GM19238 (cell line): ENCODE measurements at regions not wholly inside any gene's neighbourhood (a gene's known extent, or its start where the extent isn't known, plus 50 kb on each side); places are given as distances from the start of the nearest gene placed in this dataset.

Experiments
- DNase-seq: peaks from one replicate; pipeline ENCODE4 v3.0.0; 2011; ENCODE audit warnings: low spot score; ENCODE audit not compliant: insufficient read length

DNA sequence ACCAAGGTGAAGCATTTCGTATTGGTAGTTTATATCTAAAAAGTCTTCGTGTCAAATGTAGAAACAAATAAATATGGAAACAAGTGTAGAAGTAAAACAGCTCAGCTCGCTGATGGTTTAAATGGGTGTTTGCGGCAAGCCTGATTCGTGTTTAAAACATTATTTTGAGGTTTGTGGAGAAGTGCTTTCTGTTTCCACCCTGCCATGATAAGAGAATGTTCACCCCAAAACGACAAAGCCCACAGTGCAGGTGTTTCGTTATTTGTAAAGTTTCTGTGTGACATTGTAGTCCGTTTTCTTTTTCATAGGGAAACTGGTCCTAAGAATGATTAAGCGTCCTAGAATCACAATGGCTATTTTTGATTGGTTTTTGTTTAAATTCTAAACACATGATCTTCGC is 316.2 kb upstream of the SHH start:
- DNase-seq, result no peak

DNA sequence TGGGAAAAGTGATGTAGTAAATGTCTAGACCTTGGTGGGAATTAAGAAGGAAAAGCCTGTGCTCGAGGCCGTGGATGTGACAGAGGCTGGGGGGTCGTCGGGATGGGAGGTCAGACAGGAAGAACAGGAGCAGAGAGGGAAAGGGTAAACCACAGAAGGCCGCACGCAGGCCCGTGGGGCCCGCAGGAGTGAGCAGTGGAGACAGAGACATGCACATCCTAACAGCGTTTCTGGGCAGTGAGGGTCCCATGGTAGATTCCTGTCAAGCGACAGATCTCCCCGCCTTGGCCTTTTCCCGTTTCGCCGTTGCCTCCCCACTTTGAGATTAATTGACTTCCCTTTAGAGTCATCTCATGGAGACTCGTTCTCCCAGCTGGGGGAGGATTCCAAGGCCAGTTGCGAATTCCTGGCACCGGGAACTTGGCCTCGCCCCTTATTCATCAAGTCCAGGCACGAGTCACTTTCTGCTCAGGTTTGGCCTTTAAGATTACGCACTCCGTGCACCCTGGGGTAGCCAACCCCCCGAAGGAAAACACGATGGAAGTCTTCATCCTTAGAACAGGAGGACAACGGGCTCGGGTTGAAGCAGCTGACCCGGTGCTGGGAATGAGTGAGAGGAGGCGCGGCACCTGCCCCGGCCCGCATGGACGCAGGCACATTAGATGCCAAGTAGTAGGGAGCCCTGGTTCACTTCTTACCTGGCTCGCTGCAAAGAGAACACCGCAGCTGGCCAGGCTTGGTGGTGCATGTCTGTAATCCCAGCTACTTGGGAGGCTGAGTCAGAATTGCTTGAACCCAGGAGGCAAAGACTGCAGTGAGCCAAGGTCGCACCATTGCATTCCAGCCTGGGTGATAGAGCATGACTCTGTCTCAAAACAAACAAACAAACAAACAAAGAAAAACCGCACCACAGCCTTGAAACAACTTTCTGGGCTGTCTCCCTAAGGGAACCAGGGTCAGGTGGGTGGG is 315.2 kb upstream of the SHH start:
- DNase-seq, result no peak

DNA sequence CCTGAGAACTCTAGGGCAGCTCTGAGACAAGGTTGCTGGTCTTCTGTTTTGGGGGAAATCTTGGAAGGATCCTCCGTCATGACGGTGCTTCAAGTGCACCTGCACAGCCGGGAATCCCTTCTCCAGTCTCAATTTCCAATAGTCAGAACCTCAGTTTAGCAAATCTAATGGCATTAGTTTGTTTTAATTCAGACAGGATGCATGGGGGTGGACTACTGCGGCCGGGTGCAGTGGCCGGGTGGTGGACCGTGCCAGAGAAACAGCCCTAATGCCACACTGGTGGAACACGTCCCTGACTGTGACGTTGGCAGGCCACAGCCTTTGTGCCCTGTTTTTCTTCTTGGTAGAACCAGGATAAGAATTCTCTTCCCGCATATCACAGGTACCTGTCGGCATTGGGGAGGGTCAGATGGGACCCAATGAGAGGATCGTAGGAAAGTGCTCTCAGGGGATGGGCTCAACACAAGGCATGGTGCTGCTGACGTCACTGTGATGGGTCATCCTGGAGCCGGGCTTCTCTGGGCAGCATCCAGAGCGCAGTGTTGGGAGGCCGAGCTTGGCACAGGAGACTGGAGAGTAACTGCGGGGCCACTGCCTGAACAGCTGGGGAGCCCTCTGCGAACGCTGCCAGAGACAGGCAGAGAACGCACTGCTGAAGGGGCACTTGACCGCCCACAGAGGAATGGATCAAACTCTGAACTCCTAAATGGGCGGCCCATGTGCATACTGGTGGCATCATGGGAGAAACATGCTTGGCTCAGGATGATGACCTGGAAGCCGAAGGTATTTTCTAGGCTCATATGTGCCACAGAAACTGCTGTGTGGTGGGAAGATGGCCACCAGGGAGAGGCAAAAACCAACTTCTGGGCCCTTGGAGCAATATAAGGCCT is 313.8 kb upstream of the SHH start:
- no peak for DNase-seq

DNA sequence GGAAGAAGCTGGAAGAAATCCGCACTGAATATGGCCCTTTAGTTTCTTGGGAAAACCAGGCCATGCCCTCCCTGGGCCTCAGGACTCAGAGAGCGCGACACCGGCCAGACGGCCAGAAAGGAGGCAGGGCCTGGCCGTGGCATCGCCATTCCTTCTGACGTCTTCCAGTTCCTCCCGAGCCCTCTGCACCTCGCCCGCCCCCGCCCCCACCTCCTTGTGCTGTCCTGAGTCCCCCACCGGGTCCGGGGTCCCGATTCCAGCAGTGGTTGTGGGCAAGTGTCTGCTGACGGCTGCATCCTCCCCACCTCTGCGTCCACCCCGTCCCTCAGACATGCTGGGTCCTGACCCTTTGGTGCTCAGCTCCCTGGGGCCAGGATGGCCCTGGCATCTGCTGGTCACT is 312.1 kb upstream of the SHH start:
- DNase-seq, result no peak

DNA sequence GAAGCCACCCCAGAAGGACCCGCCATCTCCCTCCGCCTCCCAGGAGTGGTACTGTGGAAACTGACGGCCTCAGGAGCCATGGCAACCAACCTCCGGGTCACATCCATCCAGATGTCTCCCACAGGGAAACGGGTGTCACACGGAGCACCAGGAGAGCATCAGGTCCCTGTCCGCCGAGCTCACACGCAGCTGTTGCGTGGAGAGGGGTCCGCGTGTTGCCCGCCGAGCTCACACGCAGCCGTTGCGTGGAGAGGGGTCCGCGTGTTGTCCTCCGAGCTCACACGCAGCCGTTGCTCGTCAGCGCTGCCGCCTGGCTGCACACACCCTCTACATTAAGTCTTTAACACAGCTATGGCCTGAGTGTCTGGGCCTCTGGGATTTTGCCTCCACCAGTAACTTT is 311.1 kb upstream of the SHH start:
- no peak for DNase-seq

DNA sequence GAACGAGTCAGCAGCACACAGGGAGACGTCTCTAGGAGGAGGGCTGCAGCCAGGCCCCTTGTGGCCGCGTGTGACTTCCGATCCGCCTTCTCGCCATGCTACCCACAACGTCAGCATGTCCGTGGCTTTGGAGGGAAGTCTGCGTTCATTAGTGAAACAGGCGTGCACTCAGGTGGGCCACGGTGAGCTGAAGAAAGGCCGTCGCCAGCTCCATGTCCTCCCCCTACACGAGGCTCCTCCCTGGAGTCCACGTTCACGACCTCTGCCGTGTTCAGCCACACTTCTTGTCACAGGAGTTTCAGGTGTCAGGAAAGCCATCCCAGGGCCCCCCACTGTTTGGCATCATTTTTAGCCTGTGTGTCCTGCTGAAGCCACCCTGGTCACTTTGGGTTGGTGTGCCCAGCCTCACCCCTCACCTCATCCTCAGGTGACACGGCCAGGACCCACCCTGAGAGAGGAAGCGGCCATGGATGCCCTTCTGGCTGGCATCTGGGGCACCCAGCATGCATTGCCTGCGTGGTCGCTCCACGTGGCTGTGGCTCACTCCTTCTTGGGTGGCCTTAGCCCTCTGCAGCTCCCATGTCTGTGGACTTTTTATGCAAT is 310.6 kb upstream of the SHH start:
- DNase-seq, result no peak

DNA sequence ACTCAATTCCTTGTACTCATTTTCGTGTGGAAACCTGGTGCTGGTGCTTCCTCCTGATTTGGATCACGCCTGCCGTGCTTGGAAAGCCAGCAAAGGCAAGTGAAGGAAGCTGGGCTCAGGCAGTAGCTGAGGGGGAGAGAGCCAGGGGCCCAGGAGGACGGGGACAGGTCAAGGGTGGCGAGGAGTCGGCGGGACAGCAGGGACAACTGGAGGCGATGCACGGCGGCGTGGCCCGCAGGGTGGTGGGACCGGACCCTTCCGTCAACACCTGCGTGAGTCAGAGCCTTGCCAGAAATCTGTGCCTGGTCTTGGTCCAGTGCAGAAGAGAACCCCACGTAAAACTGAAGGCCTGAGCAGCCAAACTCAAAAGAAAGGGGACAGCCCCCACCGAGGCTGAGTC is 309.7 kb upstream of the SHH start:
- no peak for DNase-seq

DNA sequence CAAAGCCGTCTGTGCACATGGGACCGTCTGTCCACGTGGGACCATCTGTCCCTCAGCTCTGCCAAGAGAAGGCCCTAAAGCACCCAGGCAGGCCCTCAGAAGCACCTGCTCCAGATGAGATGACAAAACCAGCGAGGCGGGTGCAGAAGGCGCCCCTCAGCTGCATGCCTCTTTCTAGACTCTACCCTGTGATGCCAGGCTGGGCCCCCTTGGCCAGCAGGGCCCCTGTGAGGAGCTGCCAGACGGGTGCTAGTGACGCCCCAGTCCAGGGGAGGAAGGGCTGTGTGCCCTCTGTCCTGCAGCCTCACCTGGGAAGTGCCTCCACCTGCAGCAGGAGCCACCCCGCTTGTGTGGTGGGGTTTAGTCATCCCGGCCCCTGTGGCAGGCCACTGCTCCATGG is 309.2 kb upstream of the SHH start:
- no peak for DNase-seq

DNA sequence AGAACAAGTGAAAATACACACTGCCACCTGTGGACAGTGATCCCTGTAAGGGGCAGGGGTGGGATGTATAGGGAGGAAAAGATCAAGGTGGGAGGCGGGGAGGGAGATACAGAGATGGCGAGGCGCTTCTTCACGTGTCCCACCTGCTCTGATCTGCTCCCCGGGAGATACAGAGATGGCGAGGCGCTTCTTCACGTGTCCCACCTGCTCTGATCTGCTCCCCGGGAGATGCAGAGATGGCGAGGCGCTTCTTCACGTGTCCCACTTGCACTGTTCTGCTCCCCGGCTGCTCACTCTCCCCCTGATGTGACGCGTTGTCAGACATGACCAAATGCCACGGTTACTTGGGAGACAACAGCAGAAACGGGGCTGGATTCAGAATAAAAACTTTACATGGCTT is 308.3 kb upstream of the SHH start:
- DNase-seq, result no peak

DNA sequence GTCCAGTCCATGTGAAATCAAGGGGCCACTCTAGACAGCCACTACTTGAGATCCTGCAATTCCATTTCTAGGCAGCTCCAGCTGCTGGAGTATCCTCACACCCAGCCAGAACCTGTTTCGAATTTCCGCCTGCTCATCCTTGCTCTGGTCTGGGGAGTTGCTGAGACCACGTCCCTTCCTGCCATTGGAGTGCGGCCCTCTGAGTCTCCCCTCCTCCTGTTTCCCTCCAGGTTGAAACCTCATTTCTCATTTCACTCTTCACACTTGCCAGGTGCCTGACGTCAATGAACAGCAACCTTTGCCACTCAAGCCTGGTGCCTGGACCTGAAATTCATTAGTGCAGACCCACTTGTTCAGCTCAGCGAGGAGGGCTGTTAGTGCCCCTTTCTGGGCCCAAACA is 307.5 kb upstream of the SHH start:
- no peak for DNase-seq

DNA sequence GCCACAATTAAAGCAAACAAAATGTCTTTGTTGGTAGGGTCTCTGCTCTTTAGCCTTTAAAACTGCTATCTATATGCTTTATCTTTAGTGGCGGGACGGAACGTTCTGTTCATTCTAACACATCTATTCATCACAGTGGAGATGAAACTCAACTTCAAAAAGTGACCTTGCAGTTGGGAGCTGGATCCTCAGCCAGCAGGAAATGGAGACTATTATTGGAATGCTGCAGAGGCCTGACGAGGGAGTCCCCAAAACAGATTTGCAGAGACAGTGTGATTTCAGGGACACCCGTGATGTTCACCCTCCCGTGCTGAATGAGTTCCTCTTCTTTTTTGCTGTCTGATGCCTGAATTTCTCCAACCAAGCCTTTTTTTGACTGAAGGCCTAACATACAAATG is 306.0 kb upstream of the SHH start:
- DNase-seq, result no peak

DNA sequence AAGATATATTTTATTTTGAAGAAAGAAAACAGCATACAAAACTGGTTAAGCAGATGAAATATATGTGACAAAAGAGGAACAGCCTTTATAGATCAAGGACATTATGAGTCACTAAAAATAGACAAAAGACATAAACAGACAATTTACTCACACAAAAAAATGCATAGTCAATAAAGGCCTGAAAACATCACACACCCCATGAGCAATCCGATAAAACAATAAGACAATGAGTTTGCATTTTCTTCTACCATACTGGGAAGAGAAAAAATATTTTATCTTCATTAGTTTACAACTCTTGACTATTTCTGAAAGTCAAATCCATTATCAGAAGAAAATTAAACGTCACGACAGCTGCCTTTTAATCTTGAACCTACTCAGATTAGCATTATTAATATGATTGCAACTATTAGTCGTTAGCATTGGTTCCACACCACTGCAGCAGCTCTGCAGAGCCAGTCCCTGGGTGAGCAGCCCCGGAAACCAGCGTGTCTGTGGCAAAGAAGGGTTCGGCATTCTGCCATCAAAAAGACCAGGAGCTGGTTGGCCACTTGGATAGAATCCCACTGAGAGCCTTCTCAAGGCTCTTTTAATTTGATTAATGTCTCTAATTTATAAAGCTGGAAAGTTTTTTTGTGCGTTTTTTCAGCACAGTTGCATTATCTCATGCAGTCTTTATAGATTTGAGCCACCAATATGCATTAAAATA is 305.4 kb upstream of the SHH start:
- no peak for DNase-seq

DNA sequence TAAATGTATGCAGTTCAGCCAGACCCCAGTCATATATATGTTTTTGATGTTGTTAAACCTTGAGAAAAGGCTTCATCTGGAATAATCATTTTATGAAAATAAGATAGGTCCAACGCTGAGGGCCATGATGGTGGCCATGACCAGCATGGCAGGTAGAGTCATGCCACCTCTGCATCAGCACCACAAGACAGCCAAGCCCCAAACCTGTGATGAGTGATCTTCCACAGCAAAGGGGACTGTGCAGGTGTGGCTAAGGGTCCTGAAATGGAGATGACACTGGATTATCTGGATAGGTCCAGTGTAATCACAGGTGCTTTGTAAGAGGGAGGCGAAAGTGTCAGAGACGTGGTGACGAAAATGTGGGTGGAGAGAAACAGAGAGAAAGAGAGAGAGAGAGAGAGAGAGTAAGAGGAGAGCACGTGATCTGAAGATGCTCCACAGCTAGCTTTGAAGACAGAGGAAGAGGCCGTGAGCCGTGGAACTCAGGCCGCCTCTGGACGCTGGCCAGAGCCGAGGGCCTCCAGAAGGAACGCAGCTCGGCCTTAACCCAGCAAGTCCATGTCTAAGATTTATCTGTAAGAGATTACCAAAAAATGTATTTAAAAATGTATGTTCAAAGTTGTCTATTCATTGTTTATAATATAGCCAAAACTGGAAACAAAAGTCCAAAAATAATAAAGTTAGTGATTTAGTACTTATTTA is 304.4 kb upstream of the SHH start:
- no peak for DNase-seq

DNA sequence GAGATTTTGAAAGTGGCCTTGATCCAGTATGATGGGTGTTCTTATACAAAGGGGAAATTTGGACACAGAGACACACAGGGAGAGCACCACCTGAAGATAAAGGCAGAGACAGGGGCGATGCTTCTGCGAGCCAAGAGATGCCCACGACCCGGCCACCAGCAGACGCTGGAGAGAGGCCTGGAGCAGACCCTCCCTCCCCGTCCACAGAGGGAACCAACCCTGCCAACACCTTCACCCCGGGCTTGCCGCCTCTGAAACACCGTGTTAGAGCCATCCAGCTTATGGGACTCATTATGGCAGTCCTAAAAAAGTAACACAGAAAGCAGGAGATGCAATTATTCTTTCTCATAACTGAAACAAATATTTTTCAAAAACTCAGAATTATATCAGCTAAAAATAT is 303.3 kb upstream of the SHH start:
- no peak for DNase-seq

DNA sequence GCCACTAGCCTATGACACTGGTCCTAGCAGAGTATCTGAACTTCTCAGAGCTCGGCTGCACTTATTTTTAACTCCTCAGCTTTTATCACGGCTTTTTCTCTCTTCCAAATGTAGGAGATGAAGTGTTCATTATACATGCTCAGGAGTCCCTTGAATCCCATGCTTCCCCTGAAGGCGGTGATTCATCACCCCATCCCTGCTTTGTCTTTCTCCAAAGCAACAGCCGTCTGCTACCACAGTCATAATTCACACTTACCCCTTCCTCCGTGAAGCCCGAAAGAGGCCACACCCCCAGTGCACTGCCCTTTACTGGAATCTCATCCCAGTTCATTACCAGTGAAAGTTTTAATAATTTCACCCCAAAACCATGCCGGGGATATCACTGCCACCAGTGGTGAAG is 301.5 kb upstream of the SHH start:
- DNase-seq, result no peak

DNA sequence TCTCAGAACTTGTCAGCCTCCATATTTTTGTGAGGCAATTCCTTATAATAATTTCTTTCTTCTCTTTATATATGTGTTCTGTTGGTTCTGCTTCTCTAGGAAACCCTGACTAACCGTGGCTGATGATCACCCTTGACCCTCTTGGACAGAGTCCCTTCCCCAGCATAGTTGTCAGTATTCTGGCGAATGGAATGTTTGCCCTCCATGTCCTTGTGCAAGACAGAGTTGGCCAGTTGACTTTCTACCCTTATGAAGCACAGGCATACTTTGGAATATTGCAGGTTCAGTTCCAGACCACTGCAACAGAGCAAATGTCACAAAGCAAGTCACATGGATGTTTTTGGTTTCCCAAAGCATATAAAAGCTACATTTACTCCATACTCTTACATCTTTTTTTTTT is 297.7 kb upstream of the SHH start:
- no peak for DNase-seq

DNA sequence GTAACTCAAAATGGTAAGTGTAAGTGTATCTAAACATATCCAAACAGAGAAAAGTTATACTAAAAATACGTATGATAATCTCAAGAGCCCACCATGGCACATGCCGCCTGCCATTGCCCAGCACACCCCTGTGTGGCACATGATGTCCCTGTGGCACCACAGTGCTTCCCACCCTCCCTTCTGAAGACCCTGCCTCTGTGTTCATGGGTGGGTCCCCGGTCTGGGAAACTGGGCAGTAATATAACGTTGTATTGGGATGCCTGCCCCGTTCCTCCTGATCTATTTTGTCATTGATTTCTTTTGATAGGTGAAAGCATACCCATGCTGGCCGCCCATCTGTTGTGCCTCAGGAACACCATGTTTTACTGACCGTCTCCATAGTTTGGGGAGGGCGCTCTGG is 296.8 kb upstream of the SHH start:
- no peak for DNase-seq

DNA sequence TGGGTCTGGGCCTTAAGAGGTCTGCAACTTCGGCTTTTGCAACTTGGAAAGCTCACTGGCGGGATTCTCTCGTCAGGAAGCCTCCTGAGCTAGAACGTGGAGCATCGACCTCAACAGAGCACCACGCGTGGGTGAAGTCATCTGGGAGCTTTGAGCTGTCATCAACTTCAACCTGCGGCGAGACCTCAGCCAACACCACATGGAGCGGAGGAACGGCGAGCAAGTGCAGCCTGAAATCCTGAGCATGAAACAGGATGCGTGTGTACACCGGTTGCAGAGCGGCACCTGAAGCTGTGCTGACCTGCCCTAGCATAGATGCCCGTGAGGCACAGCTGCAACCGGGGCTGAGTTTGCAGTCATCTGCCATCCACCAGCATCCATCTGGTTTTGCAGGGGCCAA is 295.7 kb upstream of the SHH start:
- no peak for DNase-seq

DNA sequence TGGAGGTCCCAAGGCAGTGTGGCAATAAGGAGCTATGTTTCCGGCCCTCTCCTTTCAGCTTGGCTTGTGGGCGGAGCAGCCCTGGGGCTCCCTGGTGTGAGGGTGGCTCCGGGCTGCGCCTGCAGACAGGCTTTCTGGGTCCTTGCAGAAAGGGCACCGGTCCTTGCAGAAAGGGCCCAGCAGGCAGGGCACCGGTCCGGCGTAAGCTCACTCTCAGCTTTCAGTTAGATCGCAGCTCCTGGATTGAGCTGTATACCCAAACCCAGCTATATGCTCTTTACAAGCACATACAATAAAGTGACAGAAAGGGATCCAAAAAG is 293.8 kb upstream of the SHH start:
- no peak for DNase-seq

DNA sequence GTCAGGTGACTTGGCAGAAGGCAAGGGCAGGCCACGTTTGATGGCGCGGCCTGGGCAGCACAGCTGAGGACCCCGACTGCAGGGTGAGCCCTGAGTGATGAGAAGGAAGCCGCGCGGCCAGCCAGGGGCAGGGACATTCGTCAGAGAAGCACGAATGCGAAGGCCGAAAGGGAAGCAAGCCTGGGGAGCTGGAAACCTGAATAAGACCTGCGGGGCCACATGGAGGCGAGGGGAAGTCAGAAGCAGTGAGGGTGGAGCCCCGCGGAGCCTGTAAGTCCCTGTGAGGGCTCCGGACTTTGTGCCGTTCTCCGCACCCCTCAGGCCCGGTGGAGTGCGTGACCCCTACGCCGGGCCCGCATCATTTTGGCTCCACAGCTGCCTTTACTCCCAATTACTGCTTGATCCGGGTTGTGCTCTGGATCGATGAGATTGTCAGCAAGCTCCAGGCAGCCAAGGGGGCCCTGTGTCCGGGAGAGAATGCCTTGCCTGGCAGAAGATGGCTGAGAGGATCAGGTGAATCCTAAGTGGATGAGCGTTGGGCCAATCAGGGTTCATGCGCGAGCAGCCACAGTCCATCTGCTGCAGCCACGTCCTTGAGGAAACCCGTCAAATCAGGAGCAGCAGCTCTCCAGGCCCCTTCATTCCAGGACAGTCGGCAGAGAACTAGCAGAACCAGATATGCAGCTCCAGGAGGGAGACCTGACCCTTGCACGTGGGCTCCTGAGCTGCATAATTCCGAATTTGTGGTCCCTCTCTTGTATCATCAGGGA is 293.3 kb upstream of the SHH start:
- DNase-seq, result no peak
